ENCODE measurements at regions not wholly inside any gene's neighbourhood (a gene's known extent, or its start where the extent isn't known, plus 50 kb on each side); places are given as distances from the start of the nearest gene placed in this dataset.

DNA sequence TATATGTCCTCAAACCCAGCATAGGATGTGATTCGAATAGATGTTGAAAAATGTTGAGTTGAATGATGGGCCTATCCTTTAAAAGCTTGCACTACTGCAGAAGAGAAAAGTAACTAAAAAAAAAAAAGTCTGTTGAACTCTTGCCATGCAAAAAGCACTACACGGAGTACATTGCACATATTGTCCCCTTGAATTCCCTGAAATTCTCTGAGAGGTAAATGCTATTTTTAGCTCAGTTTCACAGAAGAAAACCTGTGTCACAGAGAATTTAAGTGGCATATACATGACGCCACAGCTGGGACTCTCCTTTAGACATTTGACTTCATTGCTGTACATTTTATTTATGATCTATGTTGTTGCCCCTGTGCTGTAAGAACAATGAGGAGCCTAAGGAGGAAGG is 583.8 kb downstream of the SOX6 start:
- Mint-ChIP-seq H3K4me1 (ENCODE audit: low read depth) (no peaks in the 10 kb centered on the region), H3K4me3 (no peak overlapping the region), H3K27ac (no peak overlapping the region), H3K27me3 (peaks cover 4% of the 10 kb centered on the region), H3K9me3 (no peaks in the 10 kb centered on the region), H3K36me3 (ENCODE audit: low read depth) (no peaks in the 10 kb centered on the region)

DNA sequence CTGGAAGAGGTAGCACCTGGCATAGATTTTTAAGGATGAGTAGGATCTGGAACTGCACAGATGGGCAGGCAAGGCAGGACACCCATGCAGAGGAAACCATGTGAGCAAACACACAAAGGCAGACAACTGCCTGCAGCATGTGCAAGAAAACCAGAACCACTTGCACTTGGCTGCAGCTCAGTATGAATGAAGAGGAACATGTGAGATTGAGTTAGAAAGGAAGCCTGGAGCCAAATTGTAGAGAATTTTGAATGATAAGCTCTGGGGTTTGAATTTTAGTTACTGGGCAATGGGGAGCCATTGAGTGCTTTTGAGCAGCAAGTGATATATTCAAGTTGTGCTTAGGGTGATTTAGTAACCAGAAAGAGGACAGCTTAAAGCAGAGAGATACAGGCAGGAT is 583.4 kb downstream of the SOX6 start:
- no peaks in the 10 kb centered on the region for H3K4me1 Mint-ChIP-seq (ENCODE audit: low read depth)
- no peak overlapping the region for H3K27ac Mint-ChIP-seq
- H3K9me3 Mint-ChIP-seq: no peaks in the 10 kb centered on the region
- H3K27me3 Mint-ChIP-seq: peaks cover 4% of the 10 kb centered on the region
- no peaks in the 10 kb centered on the region for H3K36me3 Mint-ChIP-seq (ENCODE audit: low read depth)
- no peak overlapping the region for H3K4me3 Mint-ChIP-seq

DNA sequence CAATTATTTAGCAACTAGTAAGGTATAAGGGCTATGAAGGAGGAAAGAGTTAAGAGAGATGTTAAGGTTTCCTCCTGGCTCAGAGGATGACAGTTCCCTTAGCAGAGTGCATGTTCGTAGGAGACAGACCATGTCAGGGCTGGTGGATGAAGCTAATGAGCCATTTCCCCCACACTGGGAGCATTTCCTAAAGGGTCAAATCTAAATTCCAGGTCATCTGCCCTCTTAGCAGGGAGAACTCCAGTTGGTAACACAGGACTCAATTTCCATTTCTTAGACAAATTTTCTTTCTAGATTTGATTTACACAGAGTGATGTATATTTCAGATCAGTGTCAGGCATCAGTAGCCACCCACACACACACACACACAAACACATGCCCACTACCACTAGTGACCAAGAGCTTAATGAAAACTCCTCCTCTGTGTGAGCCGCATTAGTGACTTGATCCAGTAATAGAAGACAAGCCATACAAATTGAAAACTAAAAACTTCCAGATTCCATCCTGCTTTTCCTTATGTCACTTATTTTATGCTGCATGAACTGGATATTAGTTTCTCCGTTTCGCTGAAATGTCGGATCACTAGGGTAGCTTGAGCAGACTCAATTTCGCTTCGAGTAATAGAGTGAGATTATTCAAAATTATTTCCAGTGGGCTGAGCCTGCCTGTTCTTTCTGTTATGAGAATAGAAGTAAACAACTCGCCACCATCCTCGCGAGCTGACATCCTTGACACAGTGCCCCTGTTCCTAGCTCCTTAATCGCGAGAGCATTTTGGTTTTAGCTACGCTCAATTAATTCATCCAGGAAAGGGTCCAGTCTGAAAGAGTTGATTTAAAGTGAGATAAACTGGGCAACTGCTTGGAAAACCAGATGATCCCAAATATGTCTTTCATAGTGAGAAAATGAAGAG is 582.6 kb downstream of the SOX6 start:
- Mint-ChIP-seq H3K4me1 (ENCODE audit: low read depth) (no peaks in the 10 kb centered on the region), H3K4me3 (no peak overlapping the region)

DNA sequence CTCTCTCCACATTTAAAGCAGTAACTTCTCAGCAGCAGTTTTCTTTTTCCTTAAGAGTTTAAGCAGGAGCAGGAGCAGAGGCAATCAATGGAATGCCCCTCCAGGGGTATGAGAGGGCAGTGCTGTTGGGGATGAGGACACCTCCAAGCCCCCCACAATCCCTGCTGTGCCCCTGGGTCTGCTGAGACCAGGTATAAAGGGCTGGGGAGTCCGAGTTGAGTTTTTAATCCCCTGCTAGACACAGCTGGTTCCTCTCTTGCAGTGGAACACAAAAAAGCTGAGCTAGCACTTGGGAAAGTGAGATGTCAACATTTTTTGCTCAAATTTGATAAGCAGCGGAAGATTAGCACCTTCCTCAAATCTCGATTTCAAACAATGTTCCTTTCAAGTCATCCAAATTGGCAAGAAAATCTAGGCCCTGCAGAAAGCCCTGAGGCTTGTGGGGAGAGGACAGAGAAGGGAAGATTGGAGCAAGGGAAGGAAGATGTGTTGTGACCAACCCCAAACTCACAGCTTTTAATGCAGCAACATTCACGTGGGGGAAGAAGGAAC is 581.9 kb downstream of the SOX6 start:
- Mint-ChIP-seq H3K4me1 (ENCODE audit: low read depth) (no peaks in the 10 kb centered on the region), H3K27me3 (peaks cover 4% of the 10 kb centered on the region), H3K9me3 (no peaks in the 10 kb centered on the region), H3K27ac (no peak overlapping the region), H3K36me3 (ENCODE audit: low read depth) (no peaks in the 10 kb centered on the region), H3K4me3 (no peak overlapping the region)

More for the DNA sequence above, 582.6 kb downstream of the SOX6 start:
- Mint-ChIP-seq H3K27ac (no peak overlapping the region), H3K36me3 (ENCODE audit: low read depth) (no peaks in the 10 kb centered on the region), H3K9me3 (no peaks in the 10 kb centered on the region), H3K27me3 (peaks cover 4% of the 10 kb centered on the region)

DNA sequence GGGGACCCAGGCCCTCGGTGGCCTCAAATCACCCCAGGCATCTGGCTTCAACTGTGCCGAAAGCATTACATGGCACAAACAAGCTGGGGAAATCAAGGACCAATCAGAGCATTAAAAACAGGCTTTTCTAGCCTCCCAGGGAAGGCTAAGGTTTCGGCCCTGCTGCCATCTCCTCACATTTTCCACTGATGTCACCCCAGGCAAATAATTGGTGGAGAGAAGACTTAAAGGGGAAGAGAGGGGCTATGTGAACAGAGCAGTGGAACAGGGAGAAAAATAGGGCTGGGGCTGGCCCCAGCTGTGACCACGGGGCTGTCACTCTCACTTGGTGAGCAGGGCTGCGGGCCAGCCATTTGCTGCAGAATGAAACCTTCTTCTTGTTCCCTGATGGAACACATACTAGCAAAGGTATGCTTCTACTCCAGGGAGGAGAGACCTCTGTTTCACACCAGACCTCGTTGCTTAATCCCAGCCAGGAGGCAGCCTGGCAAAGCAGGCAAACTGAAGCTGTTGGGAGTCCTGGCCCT is 581.3 kb downstream of the SOX6 start:
- no peaks in the 10 kb centered on the region for H3K4me1 Mint-ChIP-seq (ENCODE audit: low read depth)
- peaks cover 4% of the 10 kb centered on the region for H3K27me3 Mint-ChIP-seq
- H3K27ac Mint-ChIP-seq: no peak overlapping the region
- H3K36me3 Mint-ChIP-seq (ENCODE audit: low read depth): no peaks in the 10 kb centered on the region
- H3K9me3 Mint-ChIP-seq: no peaks in the 10 kb centered on the region
- H3K4me3 Mint-ChIP-seq: no peak overlapping the region

DNA sequence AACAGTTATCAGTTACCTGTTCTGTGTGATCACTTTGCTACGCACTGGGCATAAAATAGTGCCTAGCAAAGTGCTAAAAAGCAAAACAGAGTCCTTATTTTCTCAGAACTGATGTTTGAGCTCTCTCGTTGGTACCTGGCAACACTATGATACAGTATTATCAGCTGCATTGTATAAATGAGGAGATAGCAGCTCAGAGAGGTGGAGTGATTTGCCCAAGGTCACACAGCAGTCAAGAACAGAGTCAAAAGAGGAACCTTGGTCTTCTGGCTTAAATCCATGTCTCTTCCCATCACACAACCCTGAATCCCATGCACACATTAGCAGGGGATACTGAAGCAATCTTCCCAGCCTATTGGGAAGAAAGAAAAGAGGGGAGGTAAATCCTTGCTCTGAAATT is 580.5 kb downstream of the SOX6 start:
- H3K9me3 Mint-ChIP-seq: no peaks in the 10 kb centered on the region
- H3K4me1 Mint-ChIP-seq (ENCODE audit: low read depth): no peaks in the 10 kb centered on the region
- no peaks in the 10 kb centered on the region for H3K36me3 Mint-ChIP-seq (ENCODE audit: low read depth)
- no peak overlapping the region for H3K27ac Mint-ChIP-seq
- no peak overlapping the region for H3K4me3 Mint-ChIP-seq
- peaks cover 4% of the 10 kb centered on the region for H3K27me3 Mint-ChIP-seq

DNA sequence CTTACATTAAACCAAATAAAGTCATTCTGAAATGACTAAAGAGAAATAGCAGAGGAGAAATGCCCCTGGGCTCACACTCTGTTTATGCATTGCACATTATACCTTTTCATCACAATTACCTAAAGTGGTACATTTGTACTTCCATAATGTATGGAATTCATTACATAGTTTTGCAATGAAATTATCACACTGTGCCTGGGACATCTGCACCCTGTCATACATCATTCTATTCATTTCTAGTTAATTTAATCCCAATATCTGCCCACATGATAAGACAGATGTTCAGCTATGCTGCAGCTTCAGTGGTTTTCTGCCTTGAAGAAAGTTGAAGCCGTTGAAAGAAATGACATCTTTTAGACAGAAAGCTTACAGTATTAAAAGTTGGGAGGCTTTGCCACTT is 580.0 kb downstream of the SOX6 start:
- H3K27ac Mint-ChIP-seq: no peak overlapping the region
- H3K36me3 Mint-ChIP-seq (ENCODE audit: low read depth): no peaks in the 10 kb centered on the region
- no peaks in the 10 kb centered on the region for H3K4me1 Mint-ChIP-seq (ENCODE audit: low read depth)
- H3K27me3 Mint-ChIP-seq: peaks cover 4% of the 10 kb centered on the region
- H3K9me3 Mint-ChIP-seq: no peaks in the 10 kb centered on the region
- H3K4me3 Mint-ChIP-seq: no peak overlapping the region

DNA sequence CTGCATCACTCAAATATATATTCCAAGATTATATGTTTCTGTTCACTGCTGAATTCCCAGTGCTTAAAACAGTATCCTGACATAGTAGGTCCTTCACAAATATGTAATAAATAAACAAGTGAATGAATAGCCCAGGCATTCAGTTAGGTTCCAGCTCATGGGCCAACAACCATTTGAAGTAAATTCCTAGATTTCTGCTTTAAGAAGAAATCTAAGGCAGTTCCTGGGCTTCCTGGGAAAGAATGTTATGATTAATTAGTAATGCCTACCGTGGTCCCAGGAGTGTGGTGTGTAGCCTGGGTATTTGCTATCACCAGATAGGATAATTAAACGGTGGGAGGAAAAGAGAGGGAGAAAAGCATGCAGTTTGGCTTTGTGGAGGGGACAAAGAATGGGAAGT is 576.8 kb downstream of the SOX6 start:
- Mint-ChIP-seq H3K27me3 (peaks cover 8% of the 10 kb centered on the region), H3K27ac (no peak overlapping the region), H3K4me3 (no peak overlapping the region), H3K9me3 (peaks cover 4% of the 10 kb centered on the region), H3K4me1 (ENCODE audit: low read depth) (no peaks in the 10 kb centered on the region), H3K36me3 (ENCODE audit: low read depth) (no peaks in the 10 kb centered on the region)

DNA sequence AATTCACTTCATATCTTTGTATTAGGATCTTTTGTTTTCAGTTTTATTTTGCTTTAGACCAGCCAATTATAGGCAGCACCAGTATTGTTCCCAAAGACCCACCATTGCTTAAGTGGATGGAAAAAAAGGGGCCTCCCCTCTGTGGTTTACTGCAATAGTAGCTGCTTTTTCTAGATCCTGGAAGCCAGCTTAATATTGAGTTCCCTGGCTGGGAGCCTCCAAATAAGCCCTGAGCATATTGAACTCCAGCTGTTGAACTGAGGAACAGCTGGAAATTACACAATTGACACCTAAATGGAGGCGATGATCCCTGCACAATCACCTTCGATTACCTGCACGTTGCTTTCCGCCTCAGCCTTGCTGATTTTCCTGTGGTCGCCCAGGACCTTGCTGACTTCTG is 576.0 kb downstream of the SOX6 start:
- Mint-ChIP-seq H3K27ac (no peak overlapping the region), H3K27me3 (peaks cover 3% of the 10 kb centered on the region), H3K9me3 (peaks cover 4% of the 10 kb centered on the region), H3K4me3 (no peak overlapping the region), H3K4me1 (ENCODE audit: low read depth) (no peaks in the 10 kb centered on the region), H3K36me3 (ENCODE audit: low read depth) (no peaks in the 10 kb centered on the region)

DNA sequence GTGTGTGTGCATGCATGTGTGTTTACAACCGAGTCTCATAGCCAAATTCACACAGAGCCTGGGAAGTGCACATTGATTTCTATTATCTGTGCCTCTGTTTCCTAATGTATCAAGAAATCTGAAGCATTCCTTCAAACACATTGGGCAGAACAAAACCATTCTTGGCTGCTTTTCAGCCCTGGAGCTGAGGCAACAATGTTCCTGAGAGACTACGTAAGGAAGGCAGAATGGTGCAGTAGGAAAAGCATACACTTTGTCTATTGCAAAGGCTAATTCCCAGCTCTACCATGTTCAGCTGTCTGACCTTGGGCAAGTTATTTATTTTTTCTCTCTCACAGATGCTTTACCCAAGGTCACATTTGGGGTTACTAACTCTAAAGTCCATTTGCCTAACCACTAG is 575.5 kb downstream of the SOX6 start:
- Mint-ChIP-seq H3K27me3 (peaks cover 6% of the 10 kb centered on the region), H3K4me1 (ENCODE audit: low read depth) (no peaks in the 10 kb centered on the region), H3K36me3 (ENCODE audit: low read depth) (no peaks in the 10 kb centered on the region), H3K27ac (no peak overlapping the region), H3K9me3 (peaks cover 4% of the 10 kb centered on the region), H3K4me3 (no peak overlapping the region)

DNA sequence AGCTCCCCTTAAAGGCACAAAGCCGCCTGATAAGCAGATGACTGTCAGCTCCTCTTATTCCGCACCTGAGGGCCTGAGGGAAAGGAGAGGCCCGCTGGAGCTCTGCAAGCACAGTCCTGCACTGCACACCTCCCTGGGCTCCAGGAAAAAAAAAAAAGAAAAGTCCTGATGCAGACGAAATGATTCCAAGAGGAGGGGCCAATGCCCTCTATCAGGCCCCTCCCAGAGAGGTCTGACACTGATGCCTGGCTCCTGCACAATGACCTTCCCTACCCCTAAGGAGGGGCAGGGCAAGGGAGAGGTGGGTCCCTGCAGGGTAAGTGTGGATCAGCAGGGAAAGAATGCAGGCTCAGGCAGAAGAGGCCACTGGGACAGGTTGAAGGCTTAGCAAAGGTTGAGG is 572.7 kb downstream of the SOX6 start:
- Mint-ChIP-seq H3K4me1 (ENCODE audit: low read depth) (no peaks in the 10 kb centered on the region), H3K9me3 (peaks cover 4% of the 10 kb centered on the region), H3K36me3 (ENCODE audit: low read depth) (no peaks in the 10 kb centered on the region), H3K4me3 (no peak overlapping the region), H3K27me3 (peaks cover 6% of the 10 kb centered on the region), H3K27ac (no peak overlapping the region)

DNA sequence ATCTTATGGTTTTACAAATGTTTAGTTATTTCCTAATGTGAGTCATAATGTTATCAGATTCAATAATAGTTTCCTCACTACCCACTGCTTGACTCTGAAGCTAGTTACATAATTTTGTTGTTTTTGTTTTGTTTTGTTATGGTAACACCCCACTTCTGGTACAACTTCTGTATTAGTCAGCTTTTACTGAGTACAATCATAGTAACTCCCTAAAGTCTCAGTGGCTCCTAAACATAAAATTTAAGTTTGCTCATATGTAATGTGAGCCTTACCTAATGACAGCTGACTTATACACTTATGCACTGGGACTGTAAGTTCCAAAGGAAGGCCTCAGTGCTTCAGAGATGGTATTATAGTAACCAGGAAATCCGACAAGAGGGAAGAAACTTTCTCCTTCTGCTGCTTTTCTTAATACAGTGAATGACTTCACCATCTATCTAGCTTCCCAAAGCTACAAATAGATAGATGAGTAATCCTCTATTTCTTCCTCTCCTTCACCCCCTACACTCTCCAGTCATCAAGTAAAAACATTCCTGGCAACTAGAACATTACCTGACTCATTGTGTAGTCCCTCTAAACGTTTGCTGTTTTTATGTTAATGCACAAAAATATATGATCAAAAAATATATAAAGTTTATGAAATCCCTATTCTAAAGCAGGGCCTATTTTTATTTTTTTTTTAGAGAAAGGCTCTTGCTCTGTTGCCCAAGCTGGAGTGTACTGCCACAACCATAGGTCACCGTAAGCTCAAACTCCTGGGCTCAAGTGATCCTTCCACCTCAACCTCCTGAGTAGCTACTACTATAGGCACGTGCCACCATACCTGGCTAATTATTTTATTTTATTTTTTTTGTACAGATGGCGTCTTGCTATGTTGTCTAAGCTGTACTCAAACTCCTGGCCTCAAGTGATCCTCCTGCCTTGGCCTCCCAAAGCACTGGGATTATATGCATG is 563.0 kb downstream of the SOX6 start:
- no peak overlapping the region for H3K27ac Mint-ChIP-seq
- no peaks in the 10 kb centered on the region for H3K36me3 Mint-ChIP-seq (ENCODE audit: low read depth)
- H3K4me1 Mint-ChIP-seq (ENCODE audit: low read depth): no peaks in the 10 kb centered on the region
- no peak overlapping the region for H3K4me3 Mint-ChIP-seq
- no peaks in the 10 kb centered on the region for H3K27me3 Mint-ChIP-seq
- peaks cover 10% of the 10 kb centered on the region for H3K9me3 Mint-ChIP-seq

DNA sequence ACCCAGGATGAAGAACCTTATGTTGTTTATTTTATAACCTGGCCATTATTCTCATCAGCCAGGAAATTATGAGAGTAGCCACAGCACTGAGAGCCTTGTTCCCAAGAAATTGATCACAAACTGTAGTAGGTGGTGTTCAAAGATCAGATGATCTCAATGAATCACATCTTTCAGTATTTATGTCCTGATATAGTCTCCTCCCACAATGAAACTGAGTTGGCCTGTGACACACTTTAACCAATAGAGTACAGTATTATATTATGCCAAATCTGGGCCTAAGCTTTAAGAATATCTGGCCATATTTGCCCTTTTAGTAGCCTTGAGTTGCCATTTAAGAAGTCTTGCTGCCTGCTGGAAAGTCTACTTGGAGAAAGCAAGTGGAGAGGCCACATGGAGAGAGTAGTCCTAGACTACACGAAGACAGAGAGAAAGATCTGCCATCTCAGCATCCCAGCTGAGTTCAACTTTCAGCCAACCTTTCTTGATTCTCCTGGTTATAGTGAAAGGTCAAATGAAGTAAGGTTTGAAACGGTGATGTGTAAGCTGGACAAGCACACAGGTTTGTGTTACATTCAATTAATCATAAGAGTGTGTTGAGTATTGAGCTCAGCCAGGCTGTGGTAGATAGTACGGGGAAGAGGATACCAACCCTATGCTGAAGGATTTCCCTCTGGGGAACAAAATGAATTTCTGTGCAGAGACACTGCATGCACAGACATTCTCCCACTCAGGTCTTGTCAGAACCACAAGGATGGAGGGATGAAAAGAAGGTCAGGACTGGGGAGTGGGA is 561.8 kb downstream of the SOX6 start:
- no peaks in the 10 kb centered on the region for H3K4me1 Mint-ChIP-seq (ENCODE audit: low read depth)
- H3K27ac Mint-ChIP-seq: no peak overlapping the region
- H3K36me3 Mint-ChIP-seq (ENCODE audit: low read depth): no peaks in the 10 kb centered on the region
- peaks cover 10% of the 10 kb centered on the region for H3K9me3 Mint-ChIP-seq
- no peak overlapping the region for H3K4me3 Mint-ChIP-seq
- no peaks in the 10 kb centered on the region for H3K27me3 Mint-ChIP-seq

DNA sequence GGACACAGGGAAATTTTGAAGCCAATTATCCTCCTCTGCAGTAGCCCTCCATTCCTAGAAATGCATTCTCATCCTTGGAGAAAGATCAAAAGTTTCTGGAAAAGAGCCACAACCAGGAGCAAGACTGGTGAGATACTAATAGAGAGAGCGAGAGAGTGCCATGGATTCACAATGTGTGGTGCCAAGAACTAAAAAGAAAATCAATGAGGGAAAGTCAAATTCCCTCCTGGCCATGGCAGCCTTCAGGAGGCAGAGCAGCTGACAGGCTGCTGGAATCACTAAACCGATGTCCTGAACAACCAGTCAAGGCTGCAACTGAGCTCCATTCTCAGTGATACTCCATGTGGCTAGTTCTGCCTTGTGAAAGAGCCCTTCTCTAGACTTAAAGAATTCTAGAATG is 561.0 kb downstream of the SOX6 start:
- Mint-ChIP-seq H3K27me3 (no peaks in the 10 kb centered on the region), H3K4me3 (no peak overlapping the region), H3K4me1 (ENCODE audit: low read depth) (no peaks in the 10 kb centered on the region), H3K36me3 (ENCODE audit: low read depth) (no peaks in the 10 kb centered on the region), H3K9me3 (peaks cover 10% of the 10 kb centered on the region), H3K27ac (no peak overlapping the region)

Data from stimulated activated naive CD8-positive, alpha-beta T cell treated with anti-CD3 and anti-CD28 coated beads, Interleukin-15, Interleukin-2, amounts not matched to agents 100 ng/mL and 50 ng/mL, for 24 hours (primary cell).